ENCODE measurements at regions not wholly inside any gene's neighbourhood (a gene's known extent, or its start where the extent isn't known, plus 50 kb on each side); places are given as distances from the start of the nearest gene placed in this dataset.

DNA sequence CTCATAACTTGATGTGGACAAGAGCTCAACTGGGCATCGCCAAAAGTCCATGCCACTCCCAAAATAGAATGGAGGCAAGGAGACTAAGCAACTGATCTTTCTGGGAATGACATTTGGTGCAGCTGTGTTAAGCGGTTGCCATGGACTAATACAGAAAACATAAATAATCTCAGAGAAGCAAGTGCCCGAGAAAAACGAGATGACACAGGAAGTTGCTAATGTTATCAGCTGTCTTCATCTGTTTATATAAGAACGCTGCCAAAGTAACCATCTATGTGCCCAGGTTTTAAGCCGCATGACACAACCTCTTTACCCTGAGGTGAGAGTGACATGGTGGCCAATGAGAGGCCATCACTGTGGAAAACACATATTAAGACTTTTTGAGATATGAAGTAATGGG, 54.9 kb upstream of the SACS start:
- no peak overlapping the region for H3K4me3 ChIP-seq (ENCODE audit: low read depth, low read length)
- TF ChIP-seq, protein P1, sequence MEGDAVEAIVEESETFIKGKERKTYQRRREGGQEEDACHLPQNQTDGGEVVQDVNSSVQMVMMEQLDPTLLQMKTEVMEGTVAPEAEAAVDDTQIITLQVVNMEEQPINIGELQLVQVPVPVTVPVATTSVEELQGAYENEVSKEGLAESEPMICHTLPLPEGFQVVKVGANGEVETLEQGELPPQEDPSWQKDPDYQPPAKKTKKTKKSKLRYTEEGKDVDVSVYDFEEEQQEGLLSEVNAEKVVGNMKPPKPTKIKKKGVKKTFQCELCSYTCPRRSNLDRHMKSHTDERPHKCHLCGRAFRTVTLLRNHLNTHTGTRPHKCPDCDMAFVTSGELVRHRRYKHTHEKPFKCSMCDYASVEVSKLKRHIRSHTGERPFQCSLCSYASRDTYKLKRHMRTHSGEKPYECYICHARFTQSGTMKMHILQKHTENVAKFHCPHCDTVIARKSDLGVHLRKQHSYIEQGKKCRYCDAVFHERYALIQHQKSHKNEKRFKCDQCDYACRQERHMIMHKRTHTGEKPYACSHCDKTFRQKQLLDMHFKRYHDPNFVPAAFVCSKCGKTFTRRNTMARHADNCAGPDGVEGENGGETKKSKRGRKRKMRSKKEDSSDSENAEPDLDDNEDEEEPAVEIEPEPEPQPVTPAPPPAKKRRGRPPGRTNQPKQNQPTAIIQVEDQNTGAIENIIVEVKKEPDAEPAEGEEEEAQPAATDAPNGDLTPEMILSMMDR (IDR thresholded peaks at IDR 0.05; ENCODE audit: control insufficient read depth, extremely low read depth, insufficient read depth) = no peak
- peak; percentile 97 for DNase-seq (ENCODE audit: low read depth)

- no peak for DNase-seq (ENCODE audit: low read depth)
- TF ChIP-seq, protein P1 (IDR thresholded peaks at IDR 0.05; ENCODE audit: control insufficient read depth, extremely low read depth, insufficient read depth) = no peak
- H3K4me3 ChIP-seq (ENCODE audit: low read depth, low read length) = no peak overlapping the region
Observed at GRCh38 chr13:23496255-23496654, 62.8 kb upstream of the SACS start.

DNA sequence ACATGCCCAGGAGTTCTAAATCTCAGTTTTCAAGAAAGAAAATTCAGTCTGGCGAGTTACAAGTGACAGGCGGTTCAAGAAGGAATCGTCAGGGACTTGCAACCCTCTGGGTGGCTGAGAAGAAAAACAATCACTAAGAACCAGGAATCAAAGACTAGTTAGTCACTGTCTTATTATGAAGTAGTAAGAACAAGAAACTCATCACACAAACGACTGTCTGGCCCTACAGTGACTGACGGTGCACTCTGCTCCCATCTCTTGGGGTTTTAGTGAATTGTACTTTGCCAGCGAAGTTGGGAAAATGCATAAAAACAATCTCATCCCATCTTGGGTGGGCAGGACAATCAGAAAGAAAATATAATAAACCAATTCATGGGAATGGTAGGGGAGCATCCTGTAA, 63.7 kb upstream of the SACS start:
- DNase-seq (ENCODE audit: low read depth) = no peak
- no peak overlapping the region for H3K4me3 ChIP-seq (ENCODE audit: low read depth, low read length)
- TF ChIP-seq, protein P1 (IDR thresholded peaks at IDR 0.05; ENCODE audit: control insufficient read depth, extremely low read depth, insufficient read depth) = no peak

- no peak for DNase-seq (ENCODE audit: low read depth)
- no peak overlapping the region for H3K4me3 ChIP-seq (ENCODE audit: low read depth, low read length)
- TF ChIP-seq, protein P1 (IDR thresholded peaks at IDR 0.05; ENCODE audit: control insufficient read depth, extremely low read depth, insufficient read depth) = no peak
Observed at GRCh38 chr13:23500849-23501248, 67.3 kb upstream of the SACS start.

DNA sequence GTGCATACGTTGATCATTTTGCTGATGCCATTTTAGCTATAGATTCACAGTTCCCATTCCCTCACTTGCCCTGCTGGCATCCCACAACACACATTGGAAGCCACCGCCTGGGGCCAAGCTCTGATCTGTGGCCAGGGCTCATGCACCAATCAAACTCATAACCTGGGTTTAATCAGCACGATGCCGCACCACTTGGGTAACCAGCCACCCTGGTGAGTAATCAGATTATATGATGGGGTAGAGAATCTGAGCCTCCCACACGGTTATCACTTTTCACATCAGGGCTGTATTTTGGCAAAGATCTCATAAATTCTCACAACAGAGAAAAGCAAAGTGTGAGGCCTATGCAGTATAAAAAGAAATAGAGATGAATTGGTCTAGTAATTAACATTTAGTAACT, 66.0 kb upstream of the TNFRSF19 start:
- H3K4me3 ChIP-seq (ENCODE audit: low read depth, low read length) = no peak overlapping the region
- TF ChIP-seq, protein P1 (IDR thresholded peaks at IDR 0.05; ENCODE audit: control insufficient read depth, extremely low read depth, insufficient read depth) = no peak
- DNase-seq (ENCODE audit: low read depth) = no peak

DNA sequence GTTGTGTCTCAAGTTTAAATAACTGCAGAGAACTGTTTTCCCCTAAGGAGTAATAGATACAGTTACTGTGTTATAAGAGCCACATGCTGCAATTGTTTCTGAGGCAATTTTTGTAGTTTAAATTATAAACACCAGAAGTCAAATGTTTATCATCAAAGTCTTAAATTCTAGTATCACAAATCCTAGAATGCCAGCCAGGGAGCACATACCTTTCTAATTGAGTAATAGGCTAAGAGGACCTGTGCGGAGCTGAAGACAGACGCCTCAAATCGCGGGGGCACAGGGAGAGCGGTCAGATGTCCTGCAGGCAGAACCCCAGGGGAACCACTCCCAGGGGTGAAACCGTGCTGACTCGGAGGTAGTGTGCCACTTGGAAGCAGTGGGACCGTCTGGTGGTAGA, 65.2 kb upstream of the TNFRSF19 start:
- DNase-seq (ENCODE audit: low read depth) = no peak
- H3K4me3 ChIP-seq (ENCODE audit: low read depth, low read length) = no peak overlapping the region
- TF ChIP-seq, protein P1 (IDR thresholded peaks at IDR 0.05; ENCODE audit: control insufficient read depth, extremely low read depth, insufficient read depth) = no peak

DNA sequence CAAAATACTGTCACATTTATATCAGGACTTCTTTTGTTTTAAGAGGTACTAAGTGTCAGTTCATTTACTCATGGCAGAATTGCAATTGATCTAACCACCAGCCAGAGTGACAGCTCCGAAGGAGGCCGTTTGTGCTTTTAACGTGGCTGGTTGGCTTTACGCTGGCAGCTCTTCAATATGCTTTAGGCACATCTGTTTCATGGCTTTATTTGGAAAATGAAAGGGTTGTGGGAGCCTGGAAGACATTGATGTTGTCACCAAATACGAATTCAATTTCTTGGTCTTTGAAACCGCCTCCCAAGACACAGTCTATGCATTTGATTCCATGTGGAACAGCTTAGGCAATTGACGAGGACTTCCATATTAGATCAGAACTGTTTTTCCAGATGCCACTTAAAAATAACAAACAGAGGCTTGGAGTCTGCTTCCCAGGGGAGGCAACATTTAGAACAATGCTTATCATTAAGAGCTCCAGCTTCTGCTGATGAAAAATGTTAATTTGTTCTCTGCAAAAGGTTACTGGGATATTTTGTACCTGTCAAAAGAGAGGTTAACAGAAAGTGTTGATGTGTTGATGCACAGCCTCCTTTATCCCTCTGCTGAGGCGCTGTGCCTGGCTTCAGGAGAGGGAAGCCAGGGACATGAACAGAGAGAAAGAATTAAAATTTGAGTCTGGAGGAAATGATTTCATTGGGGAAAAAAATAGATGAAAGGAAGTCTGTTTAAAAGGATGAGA, 64.0 kb upstream of the TNFRSF19 start:
- no peak overlapping the region for H3K4me3 ChIP-seq (ENCODE audit: low read depth, low read length)
- TF ChIP-seq, protein P1 (IDR thresholded peaks at IDR 0.05; ENCODE audit: control insufficient read depth, extremely low read depth, insufficient read depth) = no peak
- DNase-seq (ENCODE audit: low read depth) = no peak

Measured in LNCaP clone FGC (cell line).